ENCODE measurements at regions not wholly inside any gene's neighbourhood (a gene's known extent, or its start where the extent isn't known, plus 50 kb on each side); places are given as distances from the start of the nearest gene placed in this dataset.

GRCh38 chr13:65912516-65912915 is 1317.6 kb downstream of the PCDH9 start:
- no peak for DNase-seq (ENCODE audit: low read depth, low spot score)
- Histone ChIP-seq H3K27ac (ENCODE audit: low read depth, low read length) (no peak overlapping the region), H3K4me3 (ENCODE audit: low read depth, low read length) (no peak overlapping the region), H3K9me3 (ENCODE audit: control insufficient read depth, insufficient read depth, low read length) (peaks cover 5% of the 10 kb centered on the region; the same call in 1 of the 2 replicates), H3K27me3 (ENCODE audit: control insufficient read depth, insufficient read depth, low read length) (no peaks in the 10 kb centered on the region)
- ChIA-PET POLR2A (no interaction called here), CTCF (interaction anchor here (0.7 kb wide), 1 partner anchor 145 kb away, joined by 3 read pairs; no protein-coding TSS in a partner anchor)
- TF ChIP-seq, protein P1, sequence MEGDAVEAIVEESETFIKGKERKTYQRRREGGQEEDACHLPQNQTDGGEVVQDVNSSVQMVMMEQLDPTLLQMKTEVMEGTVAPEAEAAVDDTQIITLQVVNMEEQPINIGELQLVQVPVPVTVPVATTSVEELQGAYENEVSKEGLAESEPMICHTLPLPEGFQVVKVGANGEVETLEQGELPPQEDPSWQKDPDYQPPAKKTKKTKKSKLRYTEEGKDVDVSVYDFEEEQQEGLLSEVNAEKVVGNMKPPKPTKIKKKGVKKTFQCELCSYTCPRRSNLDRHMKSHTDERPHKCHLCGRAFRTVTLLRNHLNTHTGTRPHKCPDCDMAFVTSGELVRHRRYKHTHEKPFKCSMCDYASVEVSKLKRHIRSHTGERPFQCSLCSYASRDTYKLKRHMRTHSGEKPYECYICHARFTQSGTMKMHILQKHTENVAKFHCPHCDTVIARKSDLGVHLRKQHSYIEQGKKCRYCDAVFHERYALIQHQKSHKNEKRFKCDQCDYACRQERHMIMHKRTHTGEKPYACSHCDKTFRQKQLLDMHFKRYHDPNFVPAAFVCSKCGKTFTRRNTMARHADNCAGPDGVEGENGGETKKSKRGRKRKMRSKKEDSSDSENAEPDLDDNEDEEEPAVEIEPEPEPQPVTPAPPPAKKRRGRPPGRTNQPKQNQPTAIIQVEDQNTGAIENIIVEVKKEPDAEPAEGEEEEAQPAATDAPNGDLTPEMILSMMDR (IDR thresholded peaks at IDR 0.05; ENCODE audit: low read depth, low read length) = no peak

- Histone ChIP-seq H3K27me3 (ENCODE audit: control insufficient read depth, insufficient read depth, low read length) (no peaks in the 10 kb centered on the region), H3K9me3 (ENCODE audit: control insufficient read depth, insufficient read depth, low read length) (peaks cover 5% of the 10 kb centered on the region; the same call in 1 of the 2 replicates), H3K27ac (ENCODE audit: low read depth, low read length) (no peak overlapping the region), H3K4me3 (ENCODE audit: low read depth, low read length) (no peak overlapping the region)
- TF ChIP-seq, protein P1 (IDR thresholded peaks at IDR 0.05; ENCODE audit: low read depth, low read length) = no peak
- ChIA-PET CTCF (no interaction called here), POLR2A (no interaction called here)
- DNase-seq (ENCODE audit: low read depth, low spot score) = no peak
Observed at GRCh38 chr13:65911546-65912193, 1318.5 kb downstream of the PCDH9 start.

DNA sequence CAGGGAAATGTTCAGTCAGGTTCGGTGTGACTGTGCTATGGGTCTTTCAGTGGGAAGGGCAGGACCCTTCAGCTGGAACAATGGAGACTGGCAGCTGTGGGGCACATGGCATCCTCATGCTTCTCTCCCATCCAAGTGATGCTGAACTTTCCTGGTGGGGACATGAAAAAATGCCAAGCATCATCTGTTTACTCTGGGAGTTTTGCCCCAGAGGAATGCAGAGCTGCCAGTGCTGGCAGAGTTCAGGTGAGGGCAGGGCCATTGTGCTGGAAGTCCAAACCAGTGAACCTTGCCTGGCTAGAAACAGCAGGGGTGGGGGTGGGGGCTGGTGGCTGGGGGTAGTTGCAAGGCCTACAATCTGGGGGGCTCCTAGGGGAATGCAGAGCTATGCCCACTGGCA is 1320.6 kb downstream of the PCDH9 start:
- TF ChIP-seq, protein P1 (IDR thresholded peaks at IDR 0.05; ENCODE audit: low read depth, low read length) = no peak
- DNase-seq (ENCODE audit: low read depth, low spot score) = no peak
- Histone ChIP-seq H3K27me3 (ENCODE audit: control insufficient read depth, insufficient read depth, low read length) (no peaks in the 10 kb centered on the region), H3K4me3 (ENCODE audit: low read depth, low read length) (no peak overlapping the region), H3K27ac (ENCODE audit: low read depth, low read length) (no peak overlapping the region), H3K9me3 (ENCODE audit: control insufficient read depth, insufficient read depth, low read length) (peaks cover 5% of the 10 kb centered on the region; the same call in 1 of the 2 replicates)
- POLR2A ChIA-PET = no interaction called here
- CTCF ChIA-PET = no interaction called here

GRCh38 chr13:65907666-65908525 is 1322.2 kb downstream of the PCDH9 start:
- Histone ChIP-seq H3K9me3 (ENCODE audit: control insufficient read depth, insufficient read depth, low read length) (peaks cover 5% of the 10 kb centered on the region; the same call in 1 of the 2 replicates), H3K4me3 (ENCODE audit: low read depth, low read length) (no peak overlapping the region), H3K27ac (ENCODE audit: low read depth, low read length) (no peak overlapping the region), H3K27me3 (ENCODE audit: control insufficient read depth, insufficient read depth, low read length) (no peaks in the 10 kb centered on the region)
- ChIA-PET POLR2A (no interaction called here), CTCF (interaction anchor here (0.6 kb wide), 1 partner anchor 405 kb away, joined by 4 read pairs; no protein-coding TSS in a partner anchor)
- DNase-seq (ENCODE audit: low read depth, low spot score) = no peak
- TF ChIP-seq, protein P1 (IDR thresholded peaks at IDR 0.05; ENCODE audit: low read depth, low read length) = no peak

DNA sequence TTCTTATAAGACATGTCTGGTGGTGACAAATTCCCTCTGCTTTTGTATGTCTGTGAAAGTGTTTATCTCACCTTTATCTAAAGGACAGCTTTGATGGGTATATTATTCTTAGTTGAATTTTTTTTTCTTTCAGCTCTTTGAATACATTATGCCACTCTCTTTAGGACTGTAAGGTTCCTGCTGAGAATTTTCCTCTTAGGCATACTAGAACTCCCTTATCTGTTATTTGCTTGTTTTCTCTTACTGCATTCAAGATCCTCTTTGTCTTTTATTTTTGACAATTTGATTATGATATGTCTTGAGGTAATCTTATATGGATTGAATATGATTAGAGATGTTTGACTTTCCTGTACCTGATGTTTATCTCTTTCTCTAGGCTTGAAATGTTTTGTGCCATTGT is 1328.4 kb downstream of the PCDH9 start:
- DNase-seq (ENCODE audit: low read depth, low spot score) = no peak
- no peak overlapping the region for H3K4me3 ChIP-seq (ENCODE audit: low read depth, low read length)
- CTCF ChIA-PET = no interaction called here
- H3K27me3 ChIP-seq (ENCODE audit: control insufficient read depth, insufficient read depth, low read length) = no peaks in the 10 kb centered on the region
- H3K9me3 ChIP-seq (ENCODE audit: control insufficient read depth, insufficient read depth, low read length) = no peaks in the 10 kb centered on the region
- POLR2A ChIA-PET = no interaction called here
- TF ChIP-seq, protein P1 (IDR thresholded peaks at IDR 0.05; ENCODE audit: low read depth, low read length) = no peak
- no peak overlapping the region for H3K27ac ChIP-seq (ENCODE audit: low read depth, low read length)

All from AG04450 (cell line).